ENCODE measurements at regions not wholly inside any gene's neighbourhood (a gene's known extent, or its start where the extent isn't known, plus 50 kb on each side); places are given as distances from the start of the nearest gene placed in this dataset.
"Not testable (repeated sequence)": the region's sequence is repeated elsewhere in the genome, so short reads cannot be mapped to it uniquely, and the experiment has no call there.

DNA sequence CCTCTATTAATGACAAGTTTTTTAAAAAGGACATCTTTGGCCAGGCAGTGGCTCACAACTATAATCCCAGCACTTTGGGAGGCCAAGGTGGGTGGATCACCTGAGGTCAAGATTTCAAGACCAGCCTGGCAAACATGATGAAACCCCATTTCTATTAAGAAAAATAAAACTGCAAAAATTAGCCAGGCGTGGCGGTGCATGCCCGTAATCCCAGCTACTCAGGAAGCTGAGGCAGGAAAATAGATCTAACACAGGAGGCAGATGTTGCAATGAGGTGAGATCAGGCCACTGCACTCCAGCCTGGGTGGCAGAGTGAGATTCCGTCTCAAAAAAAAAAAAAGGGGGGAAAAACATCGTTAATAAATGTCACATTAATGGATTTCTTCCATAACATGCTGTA, 1805.4 kb downstream of the C4orf33 start:
- DNase-seq, result no peak

DNA sequence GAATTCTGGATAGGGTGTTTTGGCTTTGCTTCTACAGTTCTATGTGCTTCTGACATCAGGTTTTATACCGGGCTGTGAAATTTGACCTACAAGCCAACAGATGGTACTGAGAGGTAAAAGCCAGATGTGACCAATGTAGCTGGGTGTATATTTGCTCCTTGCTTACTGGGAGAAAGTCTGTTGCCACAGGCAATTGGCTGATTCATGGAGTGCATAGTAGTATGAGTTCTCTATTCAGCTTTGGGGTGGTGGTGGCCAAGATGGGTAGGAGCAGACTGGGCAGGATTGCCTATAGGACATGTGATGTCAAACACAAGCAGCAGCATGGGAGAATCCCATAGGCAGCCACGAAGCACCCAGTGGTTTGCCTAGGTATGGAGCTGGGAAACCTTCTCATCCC, 1827.0 kb downstream of the C4orf33 start:
- no peak for DNase-seq

DNA sequence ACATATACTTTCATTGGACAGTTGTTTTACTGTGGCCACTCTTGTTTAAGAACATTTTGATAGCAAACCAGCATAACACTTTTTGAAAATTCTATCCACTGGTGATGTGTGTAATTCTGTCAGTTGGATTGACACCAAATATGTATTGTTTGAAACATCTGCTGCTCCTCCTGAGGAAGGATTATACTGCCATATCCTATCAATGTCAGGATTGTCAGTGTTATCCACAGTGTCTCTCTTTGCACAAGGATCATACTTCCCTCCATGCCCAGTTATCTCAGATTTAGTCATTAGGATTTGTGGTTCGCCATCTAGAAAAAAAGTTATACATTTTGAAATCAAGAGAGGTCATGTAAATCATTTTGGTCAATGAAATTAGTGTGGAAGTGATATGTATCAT, 1859.6 kb downstream of the C4orf33 start:
- DNase-seq, result no peak

DNA sequence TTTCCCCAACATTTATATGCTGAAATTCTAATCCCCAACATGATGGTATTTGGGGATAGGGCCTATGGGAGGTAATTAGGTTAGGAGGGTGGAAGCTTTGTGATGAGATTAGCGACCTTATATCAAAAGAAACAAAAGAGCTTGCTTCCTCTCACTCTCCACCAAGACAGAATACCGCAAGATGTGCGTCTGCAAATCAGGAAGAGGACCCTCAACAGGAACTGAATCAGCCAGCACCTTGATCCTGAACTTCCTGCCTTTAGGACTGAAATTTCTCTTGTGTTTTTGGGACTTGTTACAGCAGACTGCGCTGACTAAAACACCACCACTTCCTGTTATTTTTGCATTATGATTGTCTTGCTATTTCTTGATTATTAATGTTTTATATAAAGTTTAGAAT, 1889.4 kb downstream of the C4orf33 start:
- no peak for DNase-seq

DNA sequence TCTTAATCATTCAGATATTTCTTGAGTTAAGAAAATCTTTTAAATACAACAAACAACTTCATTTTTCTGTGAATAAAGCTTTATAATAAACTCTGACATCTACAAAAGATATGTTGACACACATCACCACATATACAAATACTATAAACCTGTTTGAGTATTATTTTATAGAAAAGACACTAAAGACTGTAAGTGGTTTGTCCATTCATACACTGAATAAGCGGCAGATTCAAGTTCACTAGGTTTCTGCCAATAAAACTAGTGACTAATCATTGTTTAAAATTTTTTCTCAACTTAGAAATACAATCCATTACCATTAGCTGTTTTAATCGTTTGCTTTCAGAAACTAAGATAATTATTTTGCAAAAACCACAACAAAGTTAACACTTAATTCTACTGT, 1900.0 kb downstream of the C4orf33 start:
- DNase-seq, result no peak

DNA sequence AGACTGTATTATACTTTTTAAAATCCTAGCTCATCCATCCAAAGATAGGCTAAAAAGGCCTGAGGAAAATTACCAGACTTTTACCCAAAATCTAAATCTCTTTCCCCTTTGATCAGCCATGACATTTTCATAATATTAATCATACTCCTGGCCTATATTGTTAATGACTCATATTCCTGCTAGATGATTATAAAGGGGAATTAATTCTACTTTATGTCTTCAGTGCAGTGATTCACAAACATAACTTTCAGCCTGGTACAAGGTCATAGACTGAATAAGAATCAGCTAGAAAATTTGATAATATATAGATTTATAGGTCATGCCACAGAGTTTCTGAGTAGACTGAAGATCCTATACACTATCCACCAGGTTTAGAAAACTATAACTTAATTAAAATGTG, 1905.4 kb downstream of the C4orf33 start:
- no peak for DNase-seq

DNA sequence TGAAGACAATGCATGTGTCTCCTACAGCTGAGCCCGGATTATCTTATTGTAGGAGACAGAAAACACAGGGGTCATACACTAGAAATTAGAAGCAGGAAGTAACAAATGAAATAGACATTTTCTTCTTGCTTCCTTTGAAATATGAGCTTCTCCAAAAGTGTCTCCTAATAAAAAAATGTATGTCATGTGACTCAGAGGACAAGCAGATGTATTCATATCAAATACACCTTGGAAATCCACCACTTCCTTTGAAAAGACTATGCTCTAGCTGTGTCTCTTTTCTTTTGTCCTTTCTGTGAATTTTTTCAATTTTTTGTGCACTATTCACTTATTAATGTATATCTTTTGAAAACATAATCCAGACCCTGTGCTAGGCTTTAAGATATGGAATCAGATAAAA, 1906.2 kb downstream of the C4orf33 start:
- DNase-seq, result no peak

DNA sequence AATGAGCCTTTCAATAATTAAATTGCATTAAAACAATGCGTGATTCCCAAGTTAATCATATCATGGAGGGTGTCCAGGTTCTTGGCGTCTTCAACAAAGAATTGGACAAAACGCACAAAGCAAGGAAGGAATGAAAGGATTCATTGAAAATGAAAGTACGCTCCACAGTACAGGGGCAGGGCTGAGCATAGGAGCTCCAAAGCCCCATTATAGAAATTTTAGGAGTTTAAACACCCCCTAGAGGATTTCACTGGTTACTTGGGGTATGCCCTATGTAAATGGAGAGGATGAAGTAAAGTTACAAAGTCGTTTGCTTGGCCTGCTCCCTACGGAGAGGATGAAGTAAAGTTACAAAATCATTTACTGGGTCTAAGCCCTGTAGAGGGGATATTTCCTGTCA, 1910.4 kb downstream of the C4orf33 start:
- no peak for DNase-seq

DNA sequence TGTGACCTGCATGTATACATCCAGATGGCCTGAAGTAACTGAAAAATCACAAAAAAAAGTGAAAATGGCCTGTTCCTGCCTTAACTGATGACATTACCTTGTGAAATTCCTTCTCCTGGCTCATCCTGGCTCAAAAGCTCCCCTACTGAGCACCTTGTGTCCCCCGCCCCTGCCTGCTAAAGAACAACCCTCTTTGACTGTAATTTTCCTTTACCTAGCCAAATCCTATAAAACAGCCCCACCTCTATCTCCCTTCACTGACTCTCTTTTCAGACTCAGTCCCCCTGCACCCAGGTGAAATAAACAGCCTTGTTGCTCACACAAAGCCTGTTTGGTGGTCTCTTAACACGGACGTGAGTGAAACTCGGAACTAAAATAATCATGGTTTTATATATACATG, 1916.0 kb downstream of the C4orf33 start:
- DNase-seq, result not testable (repeated sequence)

DNA sequence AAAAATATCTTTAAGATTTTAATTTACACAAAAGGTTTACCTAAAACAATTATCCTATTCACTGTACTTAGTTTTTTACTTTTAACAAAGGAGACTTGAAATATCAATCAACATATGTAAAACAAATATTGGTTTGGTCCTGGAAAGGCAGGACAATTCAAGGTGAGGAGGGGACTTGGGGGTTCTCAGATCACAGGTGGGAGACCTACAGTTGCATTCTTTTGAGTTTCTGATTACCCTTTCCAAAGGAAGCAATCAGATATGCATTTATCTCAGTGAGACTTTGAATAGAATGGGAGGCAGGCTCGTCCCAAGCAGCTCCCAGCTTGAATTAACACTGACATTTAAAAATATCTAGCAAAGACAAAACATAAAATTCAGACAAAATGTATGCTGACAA, 1917.3 kb downstream of the C4orf33 start:
- DNase-seq, result no peak

DNA sequence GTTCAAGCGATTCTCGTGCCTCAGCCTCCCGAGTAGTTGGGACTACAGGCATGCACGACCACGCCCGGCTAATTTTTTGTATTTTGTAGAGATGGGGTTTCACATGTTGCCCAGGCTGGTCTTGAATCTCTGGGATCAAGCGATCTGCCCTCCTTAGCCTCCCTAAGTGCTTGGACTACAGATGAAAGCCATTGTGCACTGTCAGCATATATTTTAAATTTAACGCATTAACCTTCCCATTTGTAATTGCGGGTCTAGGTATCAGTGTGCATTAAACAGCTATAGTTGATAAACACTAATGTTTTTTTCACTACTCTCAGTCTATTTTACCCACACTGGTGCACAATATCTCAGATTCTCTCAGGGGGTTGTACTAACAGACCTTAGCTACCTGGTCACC, 1930.8 kb downstream of the C4orf33 start:
- no peak for DNase-seq

DNA sequence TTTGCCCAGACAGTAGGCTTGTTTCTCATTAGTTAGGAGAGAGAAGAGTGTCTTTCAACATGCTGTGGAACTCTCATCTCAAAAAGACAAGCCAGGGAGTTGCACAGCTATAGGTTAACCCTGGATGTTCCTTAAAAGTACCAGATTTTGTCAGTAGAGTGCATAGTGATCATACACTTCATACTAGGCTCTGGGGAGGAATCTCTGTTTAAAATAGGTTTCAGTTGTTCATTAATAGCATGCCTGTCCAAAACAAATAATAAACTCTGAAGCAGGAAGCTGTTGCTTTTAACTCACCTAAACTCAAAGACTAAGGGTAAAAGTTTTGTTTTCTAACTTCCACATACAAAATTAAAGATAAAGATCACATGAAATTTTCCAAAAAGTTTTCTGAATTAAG, 1948.4 kb downstream of the C4orf33 start:
- no peak for DNase-seq

DNA sequence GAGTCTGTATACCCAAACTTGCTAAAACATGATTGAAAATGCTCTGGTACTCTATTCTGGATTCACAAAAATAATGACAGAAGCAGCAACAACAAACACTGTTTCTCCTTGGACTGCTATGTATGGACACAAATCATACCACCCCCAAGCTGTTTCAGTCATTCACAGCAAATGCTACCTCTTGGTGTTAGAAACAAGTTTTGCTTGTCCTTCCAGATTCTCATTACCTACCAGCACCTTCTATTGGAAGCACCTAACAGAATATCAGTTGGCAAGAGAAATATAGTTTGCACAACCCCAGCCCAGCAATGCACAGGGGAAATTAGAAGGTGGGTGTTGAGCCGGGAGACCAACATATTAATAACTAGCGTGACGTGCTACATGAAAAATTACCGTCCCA, 1950.9 kb downstream of the C4orf33 start:
- DNase-seq, result no peak

DNA sequence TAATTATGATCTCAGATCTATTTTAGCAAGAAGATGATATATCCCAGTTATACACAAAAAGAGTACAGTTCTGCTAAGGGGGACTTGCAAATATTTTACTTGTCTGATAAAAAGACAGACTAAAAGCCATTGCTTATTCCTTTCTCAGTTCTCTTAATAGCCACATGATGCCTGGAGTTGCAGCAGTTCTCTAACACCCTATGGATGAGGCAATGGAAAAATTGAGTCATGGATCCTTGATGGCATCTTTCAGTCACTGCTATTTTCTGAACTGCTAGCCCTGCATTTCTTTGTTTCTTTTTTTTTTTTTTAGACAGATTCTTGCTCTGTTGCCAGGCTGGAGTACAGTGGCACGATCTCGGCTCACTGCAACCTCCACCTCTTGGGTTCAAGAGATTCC, 1956.7 kb downstream of the C4orf33 start:
- DNase-seq, result no peak

DNA sequence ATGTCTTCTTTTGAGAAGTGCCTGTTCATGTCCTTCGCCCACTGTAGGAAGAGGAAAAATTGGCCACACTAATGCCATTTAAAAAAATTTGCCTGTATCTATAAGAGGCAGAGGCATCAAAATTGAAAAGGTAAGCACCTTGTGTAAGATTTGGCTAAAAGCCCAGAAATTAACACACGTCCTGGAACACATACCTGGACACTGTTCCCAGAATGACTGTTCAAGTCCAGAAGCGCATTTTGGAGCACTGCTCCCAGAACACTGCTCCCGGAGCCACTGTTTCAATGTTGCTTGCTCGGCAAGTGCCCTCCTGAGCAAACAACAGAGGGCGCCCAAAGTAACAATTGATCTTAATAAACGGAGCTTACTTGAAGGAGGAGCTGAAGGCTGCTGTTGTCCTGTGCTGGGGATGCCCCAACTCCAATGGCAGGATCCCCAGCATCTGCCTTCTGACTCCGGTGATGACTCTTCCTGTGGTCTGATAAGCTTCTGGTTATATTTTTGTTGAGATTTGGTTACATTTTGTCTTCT, 1958.6 kb downstream of the C4orf33 start:
- DNase-seq, result no peak

DNA sequence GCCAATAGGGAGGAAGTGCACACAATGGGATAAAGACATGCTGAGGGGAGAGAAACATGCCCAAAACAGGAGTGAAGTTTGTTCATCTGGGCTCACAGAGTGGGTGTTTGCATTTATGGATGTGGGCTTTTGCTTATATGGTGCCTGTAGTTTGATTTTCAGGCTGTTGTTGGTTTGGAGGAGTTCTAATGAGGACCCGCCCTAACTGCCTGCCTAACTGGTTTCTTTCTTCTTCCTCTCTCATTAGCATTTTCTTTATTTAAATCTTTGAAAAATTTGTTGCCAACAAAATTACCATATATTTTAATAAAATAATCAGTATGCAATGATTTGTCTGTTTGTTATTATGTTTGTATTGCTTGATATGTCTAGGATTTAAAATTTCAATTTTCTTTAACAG, 1965.8 kb downstream of the C4orf33 start:
- DNase-seq, result no peak

DNA sequence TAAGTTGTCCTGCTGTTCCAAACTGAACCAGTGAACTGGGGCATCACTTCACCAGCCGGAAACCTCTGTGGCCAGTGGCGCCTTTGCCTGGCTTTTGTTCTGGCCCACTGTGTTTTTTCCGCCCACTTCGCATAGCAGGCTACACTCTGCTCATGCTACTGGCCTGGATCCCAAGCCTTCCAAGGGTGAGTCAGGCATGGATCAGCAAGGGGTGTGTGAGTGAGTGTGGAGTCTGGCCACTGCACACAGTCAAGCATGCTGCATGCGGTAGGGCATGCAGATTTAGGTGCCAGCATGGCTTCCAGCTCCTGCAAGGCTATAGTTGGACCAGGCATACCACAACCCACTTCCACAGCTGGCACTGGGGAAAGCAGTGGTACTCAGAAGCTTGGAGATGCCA, 1967.9 kb downstream of the C4orf33 start:
- no peak for DNase-seq

DNA sequence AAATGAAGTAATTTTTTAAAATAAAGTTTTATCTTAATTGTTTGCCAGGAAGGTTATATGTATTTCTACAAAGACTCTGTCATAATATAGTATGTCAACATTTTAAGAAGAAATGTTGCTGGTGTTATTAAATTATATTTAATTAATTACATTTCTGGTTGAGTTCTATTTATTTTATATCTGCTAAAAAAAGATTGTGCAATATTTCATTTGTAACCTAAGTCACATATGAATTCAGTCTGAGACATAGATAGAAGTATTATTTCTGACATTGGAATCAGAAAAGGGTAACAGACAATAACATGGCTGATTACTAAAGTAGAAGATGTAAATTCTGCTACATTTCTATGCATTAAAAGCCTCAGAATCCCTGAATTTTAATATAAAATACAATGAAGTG, 1985.1 kb downstream of the C4orf33 start:
- DNase-seq, result no peak

DNA sequence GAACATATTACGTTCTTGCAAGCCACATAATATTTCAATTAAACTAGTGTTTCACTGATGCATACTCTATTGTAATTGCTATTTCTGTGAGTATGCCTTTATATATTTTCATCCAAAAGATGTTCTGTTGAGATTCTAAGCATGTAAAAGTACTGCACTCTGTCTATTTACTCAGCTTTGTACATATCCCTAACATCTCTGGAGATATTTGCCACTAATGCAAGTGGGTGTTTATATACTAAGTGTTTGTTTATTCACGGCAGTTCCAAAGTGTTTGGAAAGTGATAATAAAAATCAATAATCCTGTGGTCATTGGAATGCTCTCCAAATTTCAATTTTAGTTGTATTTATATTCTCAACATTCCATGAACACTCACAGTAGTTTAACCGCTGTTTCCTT, 1989.0 kb downstream of the C4orf33 start:
- DNase-seq, result no peak

DNA sequence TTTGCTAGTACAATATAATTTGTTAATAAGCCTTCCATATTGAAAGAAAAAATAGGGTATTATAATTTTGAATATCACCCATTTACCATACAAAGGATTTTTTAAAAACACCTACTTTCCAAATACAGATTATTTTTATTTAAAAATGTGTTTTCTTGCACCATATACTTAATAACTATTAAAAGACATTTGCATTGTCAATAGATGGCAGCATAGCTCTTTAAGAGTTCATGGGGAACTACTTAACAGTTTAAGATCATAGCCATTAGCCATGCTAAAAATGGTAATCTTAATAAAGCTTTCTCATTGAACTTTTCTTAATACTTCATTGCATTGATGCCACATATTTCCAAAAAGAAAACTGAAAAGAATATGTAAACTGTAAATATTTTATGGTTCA, 1995.9 kb downstream of the C4orf33 start:
- no peak for DNase-seq

DNA sequence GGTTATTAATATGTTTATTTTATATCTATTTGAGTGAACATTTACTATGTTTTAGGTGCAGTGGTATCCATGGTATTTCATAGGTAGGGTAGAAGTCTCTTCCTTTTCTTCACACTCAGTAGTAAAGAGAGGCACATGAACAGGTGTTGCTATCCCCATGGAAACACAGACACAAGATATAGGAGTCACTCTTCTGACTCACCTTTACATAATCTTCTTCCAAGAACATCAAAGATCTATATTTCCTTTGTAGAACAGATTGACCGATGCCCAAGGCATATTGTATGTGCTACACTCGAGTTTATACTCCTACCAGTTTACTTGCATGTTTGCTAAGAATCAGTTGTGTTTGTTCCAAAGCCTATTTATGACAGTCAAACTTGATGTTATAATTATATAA, 1997.4 kb downstream of the C4orf33 start:
- no peak for DNase-seq

DNA sequence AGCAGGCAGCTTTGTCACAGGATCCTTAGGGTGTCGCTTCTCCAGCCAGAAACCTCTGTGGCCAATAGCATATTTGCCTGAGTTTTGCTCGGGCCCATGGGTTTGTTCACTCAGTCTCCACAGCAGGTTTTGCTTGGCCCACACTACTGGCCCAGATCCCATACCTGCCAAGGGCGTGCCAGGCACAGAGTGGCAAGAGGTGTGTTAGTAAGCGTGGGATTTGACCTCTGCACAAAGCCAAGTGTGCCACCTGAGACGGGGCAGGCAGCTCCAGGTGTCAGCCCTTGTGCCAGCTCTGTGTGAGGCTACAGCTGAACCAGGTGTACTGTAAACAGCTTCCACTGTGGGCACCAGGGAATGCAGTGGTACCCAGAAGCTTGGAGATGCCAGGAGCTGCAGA, 2003.0 kb downstream of the C4orf33 start:
- no peak for DNase-seq

DNA sequence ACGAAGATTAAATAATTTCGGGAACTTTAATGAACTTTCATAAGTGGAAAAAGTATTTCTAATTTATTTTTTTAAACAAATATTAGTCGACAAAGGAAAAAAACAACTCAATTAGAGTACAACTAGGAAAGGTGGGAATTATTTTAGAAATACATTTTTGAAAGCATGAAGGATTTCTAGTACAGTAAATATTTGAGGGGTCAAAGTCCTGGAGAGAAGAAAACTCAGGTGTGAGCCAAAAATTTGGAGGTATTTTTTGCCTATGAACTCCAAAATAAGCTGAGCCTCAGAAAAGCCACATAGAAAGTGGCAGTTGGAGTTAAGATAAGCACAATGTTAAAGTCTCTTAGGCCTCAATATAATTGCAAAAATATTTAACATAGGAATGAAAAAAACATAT, 2017.3 kb downstream of the C4orf33 start:
- DNase-seq, result no peak

DNA sequence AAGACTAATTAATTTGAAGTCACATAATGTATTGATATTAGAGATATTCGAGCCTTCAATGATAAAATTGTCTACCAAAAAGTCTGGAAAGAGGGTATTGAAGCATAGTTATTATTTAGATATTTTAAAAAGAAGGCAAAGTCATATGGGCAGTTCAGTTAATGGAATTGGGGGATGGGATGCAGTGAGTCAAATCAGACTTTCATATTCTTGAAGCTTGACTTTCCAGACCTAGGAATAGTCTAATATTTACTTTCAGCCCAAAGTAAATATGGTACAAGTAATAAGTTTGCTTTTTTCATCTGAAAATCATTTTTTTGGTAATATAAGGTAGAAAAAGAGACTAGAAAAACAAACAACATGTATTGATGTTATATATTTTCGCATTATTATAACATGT, 2017.8 kb downstream of the C4orf33 start:
- no peak for DNase-seq

DNA sequence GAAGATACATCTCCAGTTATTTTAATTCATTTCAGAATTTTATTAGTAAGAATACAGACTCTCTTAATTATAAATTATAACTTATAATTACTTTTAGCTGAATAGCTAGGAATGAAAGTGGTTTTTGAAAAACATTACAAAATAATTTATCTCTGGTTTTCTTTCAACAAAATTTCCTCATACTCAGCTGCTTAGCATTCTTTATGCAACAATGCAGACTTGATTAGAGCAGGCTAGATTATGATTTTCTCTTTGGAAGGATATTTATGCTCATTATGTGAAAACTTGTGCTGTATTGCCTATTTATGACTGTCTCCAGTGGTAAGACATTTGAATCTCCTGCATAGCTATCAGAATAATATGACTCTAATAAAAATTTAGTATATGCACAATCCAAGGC, 2023.7 kb downstream of the C4orf33 start:
- no peak for DNase-seq

DNA sequence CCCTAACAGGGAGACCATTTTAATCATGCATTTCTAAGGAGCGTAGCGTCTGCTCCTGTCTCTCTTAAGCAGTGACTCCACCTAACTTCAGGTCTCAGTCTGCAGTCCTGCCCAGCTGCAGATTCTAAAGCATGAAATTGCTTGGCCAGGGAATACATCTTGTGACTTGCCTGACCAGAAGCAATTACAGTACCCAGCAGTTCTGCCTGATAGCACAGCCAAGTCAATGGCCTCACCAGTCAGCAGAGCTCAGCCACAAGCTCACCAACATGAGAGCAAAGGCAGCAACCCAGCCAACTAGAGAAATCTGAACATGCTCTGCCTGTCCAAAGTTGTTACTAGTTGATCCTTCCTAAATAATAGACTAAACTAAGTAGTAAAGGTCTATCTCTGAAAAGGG, 2011.9 kb upstream of the PCDH10 start:
- no peak for DNase-seq
